ENCODE measurements at regions not wholly inside any gene's neighbourhood (a gene's known extent, or its start where the extent isn't known, plus 50 kb on each side); places are given as distances from the start of the nearest gene placed in this dataset.

- Histone ChIP-seq H3K4me3 (no peak overlapping the region), H3K27me3 (no peaks in the 10 kb centered on the region), H2AFZ (no peak overlapping the region), H3K9me3 (ENCODE audit: low read depth) (no peaks in the 10 kb centered on the region), H3K9me2 (replicated peaks; ENCODE audit: insufficient read depth) (no peaks in the 10 kb centered on the region), H3K27ac (no peak overlapping the region), H3K79me2 (no peaks in the 10 kb centered on the region), H3K4me2 (no peak overlapping the region), H4K20me1 (ENCODE audit: insufficient read depth, poor library complexity, severe bottlenecking) (no peaks in the 10 kb centered on the region), H3K36me3 (replicated peaks; ENCODE audit: insufficient read depth, low read depth) (no peaks in the 10 kb centered on the region), H3K4me1 (ENCODE audit: insufficient read depth) (no peaks in the 10 kb centered on the region)
- DNase-seq (ENCODE audit: low spot score) = no peak
- WGBS (ENCODE audit: low lambda C conversion rate, missing lambda C conversion rate) = 84% methylated on average over 10 of the region's 10 CpGs
- TF ChIP-seq EZH2 (IDR thresholded peaks at IDR 0.05; ENCODE audit: borderline replicate concordance) (no peak), CTCF (IDR thresholded peaks at IDR 0.05; ENCODE audit: poor library complexity) (no peak), EZH2phosphoT487 (IDR thresholded peaks at IDR 0.05; ENCODE audit: low read depth, severe bottlenecking, unreplicated experiment) (no peak)
These were observed 309.7 kb downstream of the IRS1 start for GRCh38 chr2:226489775-226490541.

GRCh38 chr2:226488034-226488433 lies 311.6 kb downstream of the IRS1 start:
- Histone ChIP-seq H3K27ac (no peak overlapping the region), H3K36me3 (replicated peaks; ENCODE audit: insufficient read depth, low read depth) (no peaks in the 10 kb centered on the region), H4K20me1 (ENCODE audit: insufficient read depth, poor library complexity, severe bottlenecking) (no peaks in the 10 kb centered on the region), H3K9me2 (replicated peaks; ENCODE audit: insufficient read depth) (no peaks in the 10 kb centered on the region), H3K4me3 (no peak overlapping the region), H2AFZ (no peak overlapping the region), H3K4me1 (ENCODE audit: insufficient read depth) (peaks cover 9% of the 10 kb centered on the region), H3K4me2 (no peak overlapping the region), H3K27me3 (no peaks in the 10 kb centered on the region), H3K79me2 (no peaks in the 10 kb centered on the region), H3K9me3 (ENCODE audit: low read depth) (no peaks in the 10 kb centered on the region)
- TF ChIP-seq EZH2phosphoT487 (IDR thresholded peaks at IDR 0.05; ENCODE audit: low read depth, severe bottlenecking, unreplicated experiment) = no peak
- TF ChIP-seq CTCF (IDR thresholded peaks at IDR 0.05; ENCODE audit: poor library complexity) = no peak
- TF ChIP-seq EZH2 (IDR thresholded peaks at IDR 0.05; ENCODE audit: borderline replicate concordance) = no peak
- DNase-seq (ENCODE audit: low spot score) = no peak

GRCh38 chr2:226487573-226487972 lies 312.0 kb downstream of the IRS1 start:
- H3K79me2 ChIP-seq = no peaks in the 10 kb centered on the region
- 98% methylated on average over 3 of the region's 3 CpGs for WGBS (ENCODE audit: low lambda C conversion rate, missing lambda C conversion rate)
- no peak overlapping the region for H3K4me3 ChIP-seq
- no peak overlapping the region for H3K27ac ChIP-seq
- no peak for DNase-seq (ENCODE audit: low spot score)
- TF ChIP-seq EZH2phosphoT487 (IDR thresholded peaks at IDR 0.05; ENCODE audit: low read depth, severe bottlenecking, unreplicated experiment) (no peak), EZH2 (IDR thresholded peaks at IDR 0.05; ENCODE audit: borderline replicate concordance) (no peak), CTCF (IDR thresholded peaks at IDR 0.05; ENCODE audit: poor library complexity) (no peak)
- H3K36me3 ChIP-seq (replicated peaks; ENCODE audit: insufficient read depth, low read depth) = no peaks in the 10 kb centered on the region
- no peak overlapping the region for H2AFZ ChIP-seq
- H3K4me2 ChIP-seq = no peak overlapping the region
- peaks cover 14% of the 10 kb centered on the region for H3K4me1 ChIP-seq (ENCODE audit: insufficient read depth)
- H3K9me2 ChIP-seq (replicated peaks; ENCODE audit: insufficient read depth) = no peaks in the 10 kb centered on the region
- no peaks in the 10 kb centered on the region for H4K20me1 ChIP-seq (ENCODE audit: insufficient read depth, poor library complexity, severe bottlenecking)
- H3K9me3 ChIP-seq (ENCODE audit: low read depth) = no peaks in the 10 kb centered on the region
- no peaks in the 10 kb centered on the region for H3K27me3 ChIP-seq

Data from hepatocyte (in vitro differentiated cells).